Tibial nerve (tissue), 4 donors: ENCODE measurements at regions not wholly inside any gene's neighbourhood (a gene's known extent, or its start where the extent isn't known, plus 50 kb on each side); places are given as distances from the start of the nearest gene placed in this dataset.

Experiments used
- DNase-seq, 2 donors: peaks; one replicate each; pipeline ENCODE4 v3.0.0-alpha.2; 2019; ENCODE audit warnings: low spot score in 2 of 2
- H3K27ac ChIP-seq, 4 donors: fragments of 200-600 bp; sonication (generic) in 3 of 4; one replicate each; pipeline ENCODE4 v1.5.1; 2017 to 2019; ENCODE audit warnings: mild to moderate bottlenecking in 1 of 4
- H3K27me3 ChIP-seq, 2 donors: fragments of 200-600 bp; sonication (generic) in 1 of 2; one replicate each; pipeline versions ENCODE4 v1.5.1 to v1.6.0; 2017 to 2019
- H3K36me3 ChIP-seq, 3 donors: fragments of 200-600 bp; sonication (generic); one replicate each; pipeline ENCODE4 v1.5.1; 2018 to 2019
- H3K4me1 ChIP-seq, 4 donors: fragments of 200-600 bp; sonication (generic) in 3 of 4; one replicate each; pipeline ENCODE4 v1.5.1; 2017 to 2019
- H3K4me3 ChIP-seq, 4 donors: fragments of 200-600 bp; sonication (generic) in 3 of 4; one replicate each; pipeline ENCODE4 v1.5.1; 2017 to 2019; ENCODE audit warnings: mild to moderate bottlenecking in 1 of 4, moderate library complexity in 1 of 4
- H3K9me3 ChIP-seq, 4 donors: fragments of 200-600 bp; sonication (generic) in 3 of 4; one replicate each; pipeline ENCODE4 v1.5.1; 2017 to 2019
- CTCF ChIP-seq, 5 experiments: fragments of 200-600 bp in 3 of 5; fragments of 450-650 bp in 2 of 5; sonication (generic) in 3 of 5; IDR thresholded peaks; one replicate each; pipeline ENCODE4 v1.5.1; 2016 to 2019; ENCODE audit warnings: antibody characterized with exemption in 5 of 5, mild to moderate bottlenecking in 3 of 5, moderate library complexity in 2 of 5
- EP300 ChIP-seq, 2 donors: sonication (generic); formaldehyde crosslinking; IDR thresholded peaks; one replicate each; pipeline ENCODE4 v1.6.1; 2017; ENCODE audit warnings: antibody characterized with exemption in 2 of 2, mild to moderate bottlenecking in 1 of 2
- POLR2A ChIP-seq, 2 donors: fragments of 450-650 bp; IDR thresholded peaks; one replicate each; pipeline ENCODE4 v1.6.1; 2017; ENCODE audit warnings: antibody characterized with exemption in 2 of 2, mild to moderate bottlenecking in 2 of 2, moderate library complexity in 2 of 2
- WGBS, 2 donors: methylation state at CpG; one replicate each; pipeline ENCODE4 v1.1.5; 2018; 5-methylcytosine and 5-hydroxymethylcytosine counted together

DNA sequence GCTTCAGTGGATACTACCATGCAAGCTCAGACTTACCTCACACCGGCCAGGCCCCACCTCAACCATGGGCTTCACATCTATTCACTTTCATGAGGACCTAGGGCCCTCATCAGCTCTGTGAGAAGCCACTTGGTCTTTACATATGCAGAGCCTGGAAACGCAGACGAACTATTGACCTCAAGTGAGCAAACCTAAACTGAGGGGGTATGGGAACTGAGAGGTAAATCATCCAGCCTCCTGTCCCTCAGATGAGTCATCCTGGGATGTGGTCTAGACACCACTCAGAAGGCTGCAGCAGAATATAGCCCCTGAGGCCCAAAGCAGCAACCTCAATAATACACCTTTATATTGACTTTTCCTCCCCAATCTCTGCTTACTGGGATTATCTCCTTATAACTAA, 578.0 kb downstream of the INSC start:
- no peaks in the 10 kb centered on the region for H3K36me3 ChIP-seq
- no peak overlapping the region for H3K4me3 ChIP-seq
- no peak for DNase-seq
- no peaks in the 10 kb centered on the region for H3K27me3 ChIP-seq
- WGBS, 2 donors, result 96 to 100% methylated on average over 3 of the region's 3 CpGs
- TF ChIP-seq POLR2A (IDR thresholded peaks at IDR 0.05) (no peak), EP300 (IDR thresholded peaks at IDR 0.05) (no peak), CTCF (IDR thresholded peaks at IDR 0.05) (no peak)
- H3K27ac ChIP-seq, result no peak overlapping the region
- H3K9me3 ChIP-seq, result no peaks in the 10 kb centered on the region
- H3K4me1 ChIP-seq, result peaks cover 0 to 28% (median 5%) of the 10 kb centered on the region in 4 donors

DNA sequence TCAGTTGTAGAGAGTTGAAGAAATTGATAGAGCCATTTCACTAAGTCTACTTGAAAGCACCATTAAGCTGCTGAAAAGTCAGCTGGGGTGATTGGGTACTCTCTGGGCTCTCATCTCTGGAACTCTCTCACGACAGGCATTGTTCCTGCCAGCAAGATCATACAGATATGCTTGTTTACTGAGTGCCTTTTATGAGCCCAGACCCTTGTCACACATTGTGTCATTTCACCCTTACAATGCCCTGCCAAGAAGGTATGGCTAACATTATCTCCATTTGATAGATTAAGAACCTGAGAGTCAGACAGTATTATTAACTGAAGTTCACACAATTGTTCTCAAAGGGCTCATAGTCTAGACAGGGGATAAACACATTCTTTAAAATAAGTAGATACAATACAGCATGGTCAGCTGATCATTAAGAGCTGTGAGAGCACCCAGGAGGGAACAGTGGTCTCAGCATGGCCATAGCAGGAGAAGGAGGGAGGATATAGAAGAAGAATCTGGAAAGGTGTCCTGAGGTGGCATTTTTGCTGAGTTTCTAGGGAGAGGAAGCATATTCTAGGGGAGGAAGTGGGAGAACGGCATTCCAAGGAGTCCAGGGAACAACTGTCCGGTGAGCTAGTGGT, 580.5 kb downstream of the INSC start:
- no peak for DNase-seq
- TF ChIP-seq POLR2A (IDR thresholded peaks at IDR 0.05), result no peak
- no peak for TF ChIP-seq CTCF (IDR thresholded peaks at IDR 0.05)
- TF ChIP-seq EP300 (IDR thresholded peaks at IDR 0.05), result no peak
- H3K9me3 ChIP-seq, result no peaks in the 10 kb centered on the region
- no peaks in the 10 kb centered on the region for H3K27me3 ChIP-seq
- no peaks in the 10 kb centered on the region for H3K36me3 ChIP-seq
- peaks cover 0 to 6% (median 0%) of the 10 kb centered on the region in 4 donors for H3K4me1 ChIP-seq
- H3K4me3 ChIP-seq, result no peak overlapping the region
- WGBS, 2 donors, result 85 to 87% methylated on average over 3 of the region's 3 CpGs
- H3K27ac ChIP-seq, result no peak overlapping the region

GRCh38 chr11:15696069-15696468, 581.3 kb downstream of the INSC start:
- TF ChIP-seq EP300 (IDR thresholded peaks at IDR 0.05) (no peak), POLR2A (IDR thresholded peaks at IDR 0.05) (no peak), CTCF (IDR thresholded peaks at IDR 0.05) (no peak)
- WGBS, 2 donors, result 80 to 81% methylated on average over 3 of the region's 3 CpGs
- no peak for DNase-seq
- H3K27me3 ChIP-seq, result no peaks in the 10 kb centered on the region
- H3K4me1 ChIP-seq, result no peaks in the 10 kb centered on the region
- no peak overlapping the region for H3K4me3 ChIP-seq
- no peak overlapping the region for H3K27ac ChIP-seq
- H3K36me3 ChIP-seq, result no peaks in the 10 kb centered on the region
- no peaks in the 10 kb centered on the region for H3K9me3 ChIP-seq

GRCh38 chr11:15697437-15698236, 582.9 kb downstream of the INSC start:
- DNase-seq, result no peak
- 96 to 98% methylated on average over 5 to 6 of the region's 6 CpGs for WGBS, 2 donors
- no peaks in the 10 kb centered on the region for H3K36me3 ChIP-seq

More at GRCh38 chr11:15697437-15698236, 582.9 kb downstream of the INSC start:
- H3K4me1 ChIP-seq, result no peaks in the 10 kb centered on the region
- no peaks in the 10 kb centered on the region for H3K27me3 ChIP-seq
- TF ChIP-seq POLR2A (IDR thresholded peaks at IDR 0.05), result no peak
- no peak for TF ChIP-seq CTCF (IDR thresholded peaks at IDR 0.05)
- no peak for TF ChIP-seq EP300 (IDR thresholded peaks at IDR 0.05)
- no peak overlapping the region for H3K27ac ChIP-seq
- no peaks in the 10 kb centered on the region for H3K9me3 ChIP-seq
- no peak overlapping the region for H3K4me3 ChIP-seq
